WTC11 (cell line): ENCODE measurements at regions not wholly inside any gene's neighbourhood (a gene's known extent, or its start where the extent isn't known, plus 50 kb on each side); places are given as distances from the start of the nearest gene placed in this dataset.

Experiments used
- FOXJ3 ChIP-seq: sonication (generic); formaldehyde crosslinking; IDR thresholded peaks from 2 replicates; pipeline ENCODE4 v1.9.0; 2021; ENCODE audit warnings: missing genetic modification reagents, mild to moderate bottlenecking, borderline replicate concordance
- JUN ChIP-seq: sonication (generic); formaldehyde crosslinking; IDR thresholded peaks from 2 replicates; pipeline ENCODE4 v1.8.0; 2023; ENCODE audit warnings: mild to moderate bottlenecking, missing genetic modification reagents
- MLX ChIP-seq: sonication (generic); formaldehyde crosslinking; IDR thresholded peaks from 2 replicates; pipeline ENCODE4 v1.8.1; 2023; ENCODE audit warnings: mild to moderate bottlenecking, missing genetic modification reagents, moderate library complexity
- MYBL2 ChIP-seq: sonication (generic); formaldehyde crosslinking; IDR thresholded peaks from 2 replicates; pipeline ENCODE4 v1.8.1; 2023; ENCODE audit warnings: mild to moderate bottlenecking, moderate library complexity, missing genetic modification reagents
- RELA ChIP-seq: sonication (generic); formaldehyde crosslinking; IDR thresholded peaks from 2 replicates; pipeline ENCODE4 v1.8.1; 2022; ENCODE audit warnings: missing genetic modification reagents, mild to moderate bottlenecking, borderline replicate concordance
- TF ChIP-seq, protein P1 (sequence below): fragments of 200-600 bp; IDR thresholded peaks from 2 replicates; pipeline ENCODE4 v1.8.0; 2022; ENCODE audit warnings: antibody characterized with exemption
- TF ChIP-seq, protein P2 (sequence below): sonication (generic); formaldehyde crosslinking; IDR thresholded peaks from 2 replicates; pipeline ENCODE4 v1.8.1; 2022; ENCODE audit warnings: missing genetic modification reagents, borderline replicate concordance
- TF ChIP-seq, protein P3 (sequence below): sonication (generic); formaldehyde crosslinking; IDR thresholded peaks from 2 replicates; pipeline ENCODE4 v1.8.0; 2022; ENCODE audit warnings: mild to moderate bottlenecking, missing genetic modification reagents

DNA sequence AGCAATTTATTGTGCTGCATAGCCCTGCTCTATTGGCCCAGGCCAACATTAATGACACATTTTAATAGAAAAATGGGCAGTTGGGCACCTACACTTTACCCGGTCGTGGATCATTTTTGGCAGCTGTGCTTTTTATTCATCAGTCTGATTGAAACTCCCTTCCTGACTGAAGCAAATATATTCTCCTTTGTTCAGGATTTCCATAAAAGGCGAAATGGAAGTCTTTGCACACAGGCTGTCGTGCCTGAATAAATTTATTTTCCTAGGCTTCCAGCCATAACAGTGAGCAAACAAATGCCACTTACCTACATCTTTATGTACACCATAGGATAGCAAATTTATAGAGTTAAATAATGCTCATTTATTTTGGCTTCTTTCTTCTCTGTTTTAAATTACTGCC, 480.7 kb upstream of the DCN start:
- TF ChIP-seq, protein P1, sequence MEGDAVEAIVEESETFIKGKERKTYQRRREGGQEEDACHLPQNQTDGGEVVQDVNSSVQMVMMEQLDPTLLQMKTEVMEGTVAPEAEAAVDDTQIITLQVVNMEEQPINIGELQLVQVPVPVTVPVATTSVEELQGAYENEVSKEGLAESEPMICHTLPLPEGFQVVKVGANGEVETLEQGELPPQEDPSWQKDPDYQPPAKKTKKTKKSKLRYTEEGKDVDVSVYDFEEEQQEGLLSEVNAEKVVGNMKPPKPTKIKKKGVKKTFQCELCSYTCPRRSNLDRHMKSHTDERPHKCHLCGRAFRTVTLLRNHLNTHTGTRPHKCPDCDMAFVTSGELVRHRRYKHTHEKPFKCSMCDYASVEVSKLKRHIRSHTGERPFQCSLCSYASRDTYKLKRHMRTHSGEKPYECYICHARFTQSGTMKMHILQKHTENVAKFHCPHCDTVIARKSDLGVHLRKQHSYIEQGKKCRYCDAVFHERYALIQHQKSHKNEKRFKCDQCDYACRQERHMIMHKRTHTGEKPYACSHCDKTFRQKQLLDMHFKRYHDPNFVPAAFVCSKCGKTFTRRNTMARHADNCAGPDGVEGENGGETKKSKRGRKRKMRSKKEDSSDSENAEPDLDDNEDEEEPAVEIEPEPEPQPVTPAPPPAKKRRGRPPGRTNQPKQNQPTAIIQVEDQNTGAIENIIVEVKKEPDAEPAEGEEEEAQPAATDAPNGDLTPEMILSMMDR: no peak
- TF ChIP-seq, protein P2, sequence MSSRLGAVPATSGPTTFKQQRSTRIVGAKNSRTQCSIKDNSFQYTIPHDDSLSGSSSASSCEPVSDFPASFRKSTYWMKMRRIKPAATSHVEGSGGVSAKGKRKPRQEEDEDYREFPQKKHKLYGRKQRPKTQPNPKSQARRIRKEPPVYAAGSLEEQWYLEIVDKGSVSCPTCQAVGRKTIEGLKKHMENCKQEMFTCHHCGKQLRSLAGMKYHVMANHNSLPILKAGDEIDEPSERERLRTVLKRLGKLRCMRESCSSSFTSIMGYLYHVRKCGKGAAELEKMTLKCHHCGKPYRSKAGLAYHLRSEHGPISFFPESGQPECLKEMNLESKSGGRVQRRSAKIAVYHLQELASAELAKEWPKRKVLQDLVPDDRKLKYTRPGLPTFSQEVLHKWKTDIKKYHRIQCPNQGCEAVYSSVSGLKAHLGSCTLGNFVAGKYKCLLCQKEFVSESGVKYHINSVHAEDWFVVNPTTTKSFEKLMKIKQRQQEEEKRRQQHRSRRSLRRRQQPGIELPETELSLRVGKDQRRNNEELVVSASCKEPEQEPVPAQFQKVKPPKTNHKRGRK (CRISPR knock-in tag): no peak
- TF ChIP-seq JUN (CRISPR knock-in tag) (no peak), FOXJ3 (CRISPR knock-in tag) (no peak), RELA (CRISPR knock-in tag) (no peak), MYBL2 (CRISPR knock-in tag) (no peak), MLX (no peak)
- TF ChIP-seq, protein P3, sequence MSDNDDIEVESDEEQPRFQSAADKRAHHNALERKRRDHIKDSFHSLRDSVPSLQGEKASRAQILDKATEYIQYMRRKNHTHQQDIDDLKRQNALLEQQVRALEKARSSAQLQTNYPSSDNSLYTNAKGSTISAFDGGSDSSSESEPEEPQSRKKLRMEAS (CRISPR knock-in tag): no peak
